OCI-LY3 (cell line): ENCODE measurements at regions not wholly inside any gene's neighbourhood (a gene's known extent, or its start where the extent isn't known, plus 50 kb on each side); places are given as distances from the start of the nearest gene placed in this dataset.

Experiments used
- CTCF ChIP-seq: fragments of 200-600, 300-600 bp; sonication (generic); IDR thresholded peaks from 2 replicates; pipeline ENCODE4 v1.5.1; 2014; ENCODE audit warnings: antibody characterized with exemption, low read length, low read depth
- EZH2phosphoT487 ChIP-seq: fragments of 200-600 bp; shearing (Covaris generic); IDR thresholded peaks from 2 replicates; pipeline ENCODE4 v1.6.1; 2018; ENCODE audit warnings: antibody characterized with exemption, mixed run types, low read depth

- TF ChIP-seq EZH2phosphoT487 (no peak), CTCF (no peak)
These were observed 157.3 kb upstream of the LDB2 start for GRCh38 chr4:17055788-17056187.
